Astrocyte (in vitro differentiated cells and primary cell): ENCODE measurements at regions not wholly inside any gene's neighbourhood (a gene's known extent, or its start where the extent isn't known, plus 50 kb on each side); places are given as distances from the start of the nearest gene placed in this dataset.

Experiments
- CTCF ChIP-seq: IDR thresholded peaks from 2 replicates; pipeline ENCODE4 v1.5.1; 2011; ENCODE audit warnings: low read depth, mild to moderate bottlenecking, inconsistent platforms, low read length, moderate library complexity; ENCODE audit not compliant: insufficient read depth
- EZH2 ChIP-seq: IDR thresholded peaks from 2 replicates; pipeline ENCODE4 v1.6.1; 2012; ENCODE audit warnings: mild to moderate bottlenecking, low read length, inconsistent platforms; ENCODE audit not compliant: insufficient read depth

DNA sequence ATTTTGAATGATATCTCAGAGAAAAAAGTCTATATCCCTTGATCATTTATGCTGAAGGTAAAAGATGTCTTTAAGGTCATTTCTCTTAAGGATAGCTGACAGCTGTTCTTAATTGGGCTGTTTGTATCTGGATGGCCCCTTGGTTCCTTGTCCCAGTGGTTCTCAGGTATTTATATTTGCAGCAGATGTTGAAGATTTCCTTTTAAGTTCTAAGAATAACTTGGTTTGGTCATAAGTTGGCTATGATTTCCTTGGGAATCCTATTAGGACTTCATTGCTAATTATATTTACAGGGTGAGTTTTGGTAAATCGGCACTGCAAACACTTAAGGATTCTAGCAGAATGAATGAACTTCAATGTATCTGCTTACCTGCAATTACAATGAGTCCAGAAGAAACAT is 460.4 kb upstream of the SGO1 start:
- TF ChIP-seq CTCF = no peak
- TF ChIP-seq EZH2 = no peak
